Activated T-cell treated with anti-CD3 and anti-CD28 coated beads, Interleukin-2, amount 50 U/mL, for 72 hours (primary cell): ENCODE measurements at regions not wholly inside any gene's neighbourhood (a gene's known extent, or its start where the extent isn't known, plus 50 kb on each side); places are given as distances from the start of the nearest gene placed in this dataset.
A peak's percentile ranks its signal among the peaks of the same experiment; 100 is the strongest.
"Not testable (repeated sequence)": the region's sequence is repeated elsewhere in the genome, so short reads cannot be mapped to it uniquely, and the experiment has no call there.

Source experiments
- ATAC-seq, 2 donors: fragments of 150-1000 bp; cut with Tn5 transposase; replicated peaks in 1 of 2; 2 replicates each; pipeline ENCODE4 v1.10.0; 2021; ENCODE audit warnings: moderate library complexity in 2 of 2, mild to moderate bottlenecking in 1 of 2
- DNase-seq, 2 donors: peaks; one replicate each; pipeline ENCODE4 v3.0.0; 2021 to 2022; ENCODE audit warnings: mixed read lengths in 1 of 2
- H3K27ac Mint-ChIP-seq: one replicate; pipeline ENCODE4 v1.8.0; 2022; ENCODE audit warnings: mild to moderate bottlenecking, moderate library complexity, mixed read lengths
- H3K27me3 Mint-ChIP-seq: one replicate; pipeline ENCODE4 v1.8.0; 2022; ENCODE audit warnings: low read depth, mixed read lengths
- H3K36me3 Mint-ChIP-seq, 2 donors: one replicate each; pipeline ENCODE4 v1.8.0; 2022; ENCODE audit warnings: mixed read lengths in 2 of 2, mild to moderate bottlenecking in 1 of 2; ENCODE audit not compliant: insufficient read depth in 2 of 2
- H3K4me1 Mint-ChIP-seq: one replicate; pipeline ENCODE4 v1.8.0; 2022; ENCODE audit warnings: low read depth, mixed read lengths
- H3K4me3 Mint-ChIP-seq, 2 donors: one replicate each; pipeline ENCODE4 v1.8.0; 2022; ENCODE audit warnings: mild to moderate bottlenecking in 2 of 2, mixed read lengths in 2 of 2, moderate library complexity in 2 of 2
- H3K9me3 Mint-ChIP-seq, 2 donors: one replicate each; pipeline ENCODE4 v1.8.0; 2022; ENCODE audit warnings: mixed read lengths in 2 of 2

GRCh38 chr4:84159762-84160161 lies 339.3 kb downstream of the NKX6-1 start:
- H3K4me3 Mint-ChIP-seq = no peak overlapping the region
- no peak overlapping the region for H3K27ac Mint-ChIP-seq
- H3K27me3 Mint-ChIP-seq = peaks cover 10% of the 10 kb centered on the region
- ATAC-seq = no peak
- no peak for DNase-seq
- H3K9me3 Mint-ChIP-seq = peaks cover 0 to 2% of the 10 kb centered on the region in 2 donors
- H3K36me3 Mint-ChIP-seq = no peaks in the 10 kb centered on the region
- no peaks in the 10 kb centered on the region for H3K4me1 Mint-ChIP-seq

DNA sequence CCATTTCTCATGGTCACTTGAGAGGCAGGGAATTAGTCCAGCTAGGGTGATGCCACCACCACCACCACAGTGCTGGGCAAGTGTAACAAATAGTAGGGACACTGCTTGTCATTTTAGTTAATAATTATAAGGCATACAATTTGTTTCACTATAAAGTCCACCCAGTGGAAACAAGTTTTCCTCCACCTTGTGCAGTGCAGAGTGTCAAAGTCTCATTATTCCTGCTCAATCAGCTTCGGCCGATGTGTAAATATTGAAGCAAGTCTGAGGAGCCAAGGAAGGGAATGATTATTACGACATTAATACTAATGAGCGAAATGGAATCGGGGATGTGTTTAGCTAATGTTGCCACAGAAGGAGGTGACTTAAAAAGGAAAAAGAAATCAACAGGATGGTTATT lies 340.4 kb downstream of the NKX6-1 start:
- no peaks in the 10 kb centered on the region for H3K4me1 Mint-ChIP-seq
- H3K36me3 Mint-ChIP-seq = no peaks in the 10 kb centered on the region
- peaks cover 10% of the 10 kb centered on the region for H3K27me3 Mint-ChIP-seq
- peaks cover 0 to 2% of the 10 kb centered on the region in 2 donors for H3K9me3 Mint-ChIP-seq
- no peak for ATAC-seq
- no peak for DNase-seq
- H3K4me3 Mint-ChIP-seq = no peak overlapping the region
- no peak overlapping the region for H3K27ac Mint-ChIP-seq

- Mint-ChIP-seq H3K4me3 (no peak overlapping the region), H3K27ac (no peak overlapping the region), H3K4me1 (no peaks in the 10 kb centered on the region), H3K36me3 (no peaks in the 10 kb centered on the region), H3K27me3 (no peaks in the 10 kb centered on the region), H3K9me3 (no peaks in the 10 kb centered on the region)
- ATAC-seq (no peak), DNase-seq (no peak)
Observed at GRCh38 chr4:84151574-84151973, 347.5 kb downstream of the NKX6-1 start.

DNA sequence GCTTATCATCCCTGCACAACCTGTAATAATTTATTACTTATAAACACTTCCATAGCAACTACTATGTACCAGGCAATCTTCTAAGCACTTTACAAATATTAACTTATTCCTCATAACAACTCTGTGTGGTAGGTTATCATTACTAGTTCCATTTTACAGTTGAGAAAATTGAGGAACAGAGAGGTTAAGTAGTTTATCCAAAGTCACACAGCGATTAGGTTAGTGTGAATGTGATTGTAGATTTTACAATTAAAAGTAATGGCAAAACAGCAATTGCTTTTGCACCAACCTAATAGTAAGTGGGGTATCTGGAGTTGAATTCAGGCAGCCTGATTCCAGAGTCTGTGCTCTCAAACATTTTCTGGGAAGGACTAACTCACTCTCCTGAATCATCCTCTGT lies 348.9 kb downstream of the NKX6-1 start:
- no peaks in the 10 kb centered on the region for H3K27me3 Mint-ChIP-seq
- peaks cover 4% of the 10 kb centered on the region for H3K4me1 Mint-ChIP-seq
- H3K4me3 Mint-ChIP-seq = no peak overlapping the region
- no peak overlapping the region for H3K27ac Mint-ChIP-seq
- ATAC-seq (no peak), DNase-seq (no peak)
- H3K36me3 Mint-ChIP-seq = no peaks in the 10 kb centered on the region
- H3K9me3 Mint-ChIP-seq = no peaks in the 10 kb centered on the region

DNA sequence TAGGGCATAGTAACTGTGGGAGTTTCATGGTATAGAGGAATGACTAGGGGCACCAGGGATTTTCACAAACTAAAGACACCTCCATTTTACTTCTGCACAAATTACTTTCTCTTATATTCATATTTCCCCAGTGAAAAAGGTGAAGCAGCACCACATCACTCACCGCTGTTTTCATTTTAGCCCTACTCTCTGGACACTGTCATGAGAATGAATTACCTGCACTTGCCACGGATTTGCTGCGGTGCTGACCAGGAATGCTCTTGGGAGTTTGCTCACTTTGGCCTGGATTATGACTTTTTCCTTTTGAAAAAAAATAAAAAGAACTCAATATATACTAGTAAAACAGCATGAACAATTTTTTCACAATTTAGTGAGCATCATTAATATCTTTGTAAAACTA lies 351.3 kb downstream of the NKX6-1 start:
- H3K27me3 Mint-ChIP-seq = no peaks in the 10 kb centered on the region
- H3K4me3 Mint-ChIP-seq = no peak overlapping the region
- no peaks in the 10 kb centered on the region for H3K9me3 Mint-ChIP-seq
- no peak overlapping the region for H3K27ac Mint-ChIP-seq
- ATAC-seq (no peak), DNase-seq (no peak)
- peaks cover 4% of the 10 kb centered on the region for H3K4me1 Mint-ChIP-seq
- no peaks in the 10 kb centered on the region for H3K36me3 Mint-ChIP-seq

- Mint-ChIP-seq H3K36me3 (no peaks in the 10 kb centered on the region), H3K27ac (no peak overlapping the region), H3K4me3 (no peak overlapping the region), H3K9me3 (no peaks in the 10 kb centered on the region), H3K4me1 (peaks cover 4% of the 10 kb centered on the region), H3K27me3 (no peaks in the 10 kb centered on the region)
- no peak for ATAC-seq
- DNase-seq = no peak
Observed at GRCh38 chr4:84146300-84146959, 352.7 kb downstream of the NKX6-1 start.

GRCh38 chr4:84145176-84145575 lies 353.9 kb downstream of the NKX6-1 start:
- H3K27ac Mint-ChIP-seq = no peak overlapping the region
- no peak overlapping the region for H3K4me3 Mint-ChIP-seq
- ATAC-seq = no peak

GRCh38 chr4:84126911-84127310 lies 372.2 kb downstream of the NKX6-1 start:
- H3K27ac Mint-ChIP-seq, H3K9me3 Mint-ChIP-seq, ATAC-seq, H3K4me1 Mint-ChIP-seq, H3K4me3 Mint-ChIP-seq, H3K36me3 Mint-ChIP-seq, DNase-seq, H3K27me3 Mint-ChIP-seq: not testable (repeated sequence)

More at GRCh38 chr4:84145176-84145575, 353.9 kb downstream of the NKX6-1 start:
- no peaks in the 10 kb centered on the region for H3K27me3 Mint-ChIP-seq
- no peaks in the 10 kb centered on the region for H3K9me3 Mint-ChIP-seq
- DNase-seq = no peak
- no peaks in the 10 kb centered on the region for H3K36me3 Mint-ChIP-seq
- H3K4me1 Mint-ChIP-seq = peaks cover 4% of the 10 kb centered on the region

- ATAC-seq (no peak), DNase-seq (no peak)
- H3K27me3 Mint-ChIP-seq = no peaks in the 10 kb centered on the region
- no peaks in the 10 kb centered on the region for H3K4me1 Mint-ChIP-seq
- H3K36me3 Mint-ChIP-seq = peaks cover 0 to 2% of the 10 kb centered on the region in 2 donors
- H3K9me3 Mint-ChIP-seq = peaks cover 2% of the 10 kb centered on the region in 2 donors
- peak overlapping the region; percentile 56 for H3K27ac Mint-ChIP-seq
- H3K4me3 Mint-ChIP-seq = no peak overlapping the region
Observed at GRCh38 chr4:84126061-84126787, 372.9 kb downstream of the NKX6-1 start.

GRCh38 chr4:84110040-84110439 lies 389.1 kb downstream of the NKX6-1 start:
- H3K36me3 Mint-ChIP-seq = no peaks in the 10 kb centered on the region
- H3K9me3 Mint-ChIP-seq = no peaks in the 10 kb centered on the region
- H3K27ac Mint-ChIP-seq = no peak overlapping the region
- H3K4me1 Mint-ChIP-seq = no peaks in the 10 kb centered on the region
- H3K27me3 Mint-ChIP-seq = no peaks in the 10 kb centered on the region
- no peak for ATAC-seq
- H3K4me3 Mint-ChIP-seq = no peak overlapping the region
- DNase-seq = no peak

DNA sequence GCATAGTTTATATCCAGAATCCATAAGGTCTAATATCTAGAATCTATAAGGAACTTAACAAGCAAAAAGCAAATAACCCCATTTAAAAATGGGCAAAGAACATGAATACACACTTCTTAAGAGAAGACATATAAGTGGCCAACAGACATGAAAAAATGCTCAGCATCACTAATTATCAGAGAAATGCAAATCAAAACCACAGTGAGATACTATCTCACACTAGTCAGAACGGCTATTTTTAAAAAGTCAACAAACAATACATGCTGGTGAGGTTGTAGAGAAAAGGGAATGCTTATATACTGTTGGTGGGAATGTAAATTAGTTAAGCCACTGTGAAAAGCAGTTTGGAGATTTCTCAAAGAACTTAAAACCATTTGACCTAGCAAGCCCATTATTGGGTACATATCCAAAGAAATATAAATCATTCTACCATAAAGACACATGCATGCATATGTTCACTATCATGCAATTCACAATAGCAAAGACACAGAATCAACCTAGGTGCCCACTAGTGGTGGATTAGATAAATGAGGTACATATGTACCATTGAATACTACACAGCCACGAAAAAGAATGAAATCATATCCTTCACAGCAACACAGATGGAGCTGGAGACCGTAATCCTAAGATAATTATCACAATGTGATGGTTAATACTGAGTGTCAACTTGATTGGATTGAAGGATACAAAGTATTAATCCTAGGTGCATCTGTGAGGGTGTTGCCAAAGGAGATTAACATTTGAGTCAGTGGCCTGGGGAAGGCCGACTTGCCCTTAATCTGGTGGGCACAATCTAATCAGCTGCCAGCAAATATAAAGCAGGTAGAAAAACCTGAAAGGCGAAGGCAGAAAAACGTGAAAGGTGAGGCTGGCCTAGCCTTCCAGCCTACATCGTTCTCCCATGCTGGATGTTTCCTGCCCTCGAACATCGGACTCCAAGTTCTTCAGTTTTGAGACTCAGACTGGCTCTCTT lies 397.2 kb downstream of the NKX6-1 start:
- not testable (repeated sequence) for H3K27me3 Mint-ChIP-seq, H3K9me3 Mint-ChIP-seq, H3K4me3 Mint-ChIP-seq, H3K36me3 Mint-ChIP-seq, H3K27ac Mint-ChIP-seq, H3K4me1 Mint-ChIP-seq, ATAC-seq, DNase-seq

DNA sequence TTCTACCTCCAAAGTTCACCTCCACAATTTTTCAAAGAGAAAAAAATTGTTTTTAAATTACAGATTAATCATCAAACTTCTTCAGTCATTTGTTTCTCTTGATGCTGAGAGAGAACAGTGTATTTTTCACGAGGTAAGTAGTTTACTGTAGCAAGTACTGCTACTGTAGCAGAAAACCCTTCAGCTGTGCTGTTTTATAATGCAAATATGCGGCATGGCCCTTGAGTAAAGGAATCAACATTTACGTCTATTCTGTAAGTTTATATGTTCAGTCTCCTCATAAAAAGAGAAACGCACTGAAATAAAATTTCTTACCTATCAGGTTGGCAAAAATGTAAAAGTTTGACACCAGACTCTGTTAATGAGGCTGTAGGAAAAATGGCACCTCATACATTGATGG lies 399.0 kb downstream of the NKX6-1 start:
- Mint-ChIP-seq H3K36me3 (no peaks in the 10 kb centered on the region), H3K27me3 (no peaks in the 10 kb centered on the region), H3K4me3 (no peak overlapping the region), H3K27ac (no peak overlapping the region), H3K4me1 (no peaks in the 10 kb centered on the region), H3K9me3 (no peaks in the 10 kb centered on the region)
- ATAC-seq (no peak), DNase-seq (no peak)

DNA sequence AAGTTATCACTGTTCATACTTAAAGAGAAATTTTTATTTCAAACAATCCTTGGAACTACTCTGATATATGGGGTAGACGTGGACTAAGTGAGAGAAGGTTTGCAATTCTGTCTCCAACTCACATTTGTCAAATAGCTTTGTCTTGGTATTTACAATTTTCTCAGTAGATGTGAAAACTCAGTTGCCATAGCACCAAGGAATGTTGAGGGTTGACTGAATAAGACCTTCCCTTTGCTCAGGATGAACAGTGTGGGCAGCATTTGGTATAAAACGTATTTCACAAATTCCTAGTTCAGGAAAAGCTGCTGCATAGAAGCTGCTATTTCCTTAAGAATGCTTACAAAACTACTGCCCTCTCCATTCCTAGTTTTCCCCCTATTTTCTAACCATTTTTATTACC lies 399.5 kb downstream of the NKX6-1 start:
- Mint-ChIP-seq H3K4me3 (no peak overlapping the region), H3K36me3 (no peaks in the 10 kb centered on the region), H3K4me1 (no peaks in the 10 kb centered on the region), H3K9me3 (no peaks in the 10 kb centered on the region), H3K27ac (no peak overlapping the region), H3K27me3 (no peaks in the 10 kb centered on the region)
- DNase-seq = no peak
- ATAC-seq = no peak
